ENCODE measurements at regions not wholly inside any gene's neighbourhood (a gene's known extent, or its start where the extent isn't known, plus 50 kb on each side); places are given as distances from the start of the nearest gene placed in this dataset.

DNA sequence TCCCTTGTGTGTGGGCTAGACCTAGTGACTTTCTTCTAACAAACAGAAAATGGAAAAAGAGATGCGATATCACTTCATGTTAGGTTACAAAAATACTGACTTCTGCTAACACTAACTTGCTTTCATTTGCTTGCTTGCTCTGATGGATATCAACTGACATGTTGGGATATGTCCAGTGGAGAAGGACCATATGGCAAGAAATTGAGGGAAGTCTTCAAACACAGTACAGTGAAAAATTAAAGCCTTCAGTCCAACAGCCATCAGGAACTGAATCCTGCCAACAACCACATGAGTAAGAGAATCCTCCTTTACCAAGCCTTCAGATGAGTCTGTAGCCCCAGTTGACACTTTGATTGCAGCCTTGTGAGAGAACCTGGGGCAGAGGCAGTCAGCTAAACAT lies 143.9 kb downstream of the MAIP1 start:
- no peak for DNase-seq (ENCODE audit: low spot score)
- TF ChIP-seq, protein P1, sequence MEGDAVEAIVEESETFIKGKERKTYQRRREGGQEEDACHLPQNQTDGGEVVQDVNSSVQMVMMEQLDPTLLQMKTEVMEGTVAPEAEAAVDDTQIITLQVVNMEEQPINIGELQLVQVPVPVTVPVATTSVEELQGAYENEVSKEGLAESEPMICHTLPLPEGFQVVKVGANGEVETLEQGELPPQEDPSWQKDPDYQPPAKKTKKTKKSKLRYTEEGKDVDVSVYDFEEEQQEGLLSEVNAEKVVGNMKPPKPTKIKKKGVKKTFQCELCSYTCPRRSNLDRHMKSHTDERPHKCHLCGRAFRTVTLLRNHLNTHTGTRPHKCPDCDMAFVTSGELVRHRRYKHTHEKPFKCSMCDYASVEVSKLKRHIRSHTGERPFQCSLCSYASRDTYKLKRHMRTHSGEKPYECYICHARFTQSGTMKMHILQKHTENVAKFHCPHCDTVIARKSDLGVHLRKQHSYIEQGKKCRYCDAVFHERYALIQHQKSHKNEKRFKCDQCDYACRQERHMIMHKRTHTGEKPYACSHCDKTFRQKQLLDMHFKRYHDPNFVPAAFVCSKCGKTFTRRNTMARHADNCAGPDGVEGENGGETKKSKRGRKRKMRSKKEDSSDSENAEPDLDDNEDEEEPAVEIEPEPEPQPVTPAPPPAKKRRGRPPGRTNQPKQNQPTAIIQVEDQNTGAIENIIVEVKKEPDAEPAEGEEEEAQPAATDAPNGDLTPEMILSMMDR (IDR thresholded peaks at IDR 0.05): no peak
- Histone ChIP-seq H3K27ac (no peak overlapping the region), H3K4me3 (no peak overlapping the region)

GRCh38 chr2:200100027-200100426 lies 144.6 kb downstream of the MAIP1 start:
- TF ChIP-seq, protein P1 (IDR thresholded peaks at IDR 0.05): no peak
- Histone ChIP-seq H3K27ac (no peak overlapping the region), H3K4me3 (no peak overlapping the region)
- DNase-seq (ENCODE audit: low spot score): no peak

GRCh38 chr2:200101922-200102321 lies 146.5 kb downstream of the MAIP1 start:
- TF ChIP-seq, protein P1 (IDR thresholded peaks at IDR 0.05): no peak
- no peak for DNase-seq (ENCODE audit: low spot score)
- Histone ChIP-seq H3K4me3 (no peak overlapping the region), H3K27ac (no peak overlapping the region)

DNA sequence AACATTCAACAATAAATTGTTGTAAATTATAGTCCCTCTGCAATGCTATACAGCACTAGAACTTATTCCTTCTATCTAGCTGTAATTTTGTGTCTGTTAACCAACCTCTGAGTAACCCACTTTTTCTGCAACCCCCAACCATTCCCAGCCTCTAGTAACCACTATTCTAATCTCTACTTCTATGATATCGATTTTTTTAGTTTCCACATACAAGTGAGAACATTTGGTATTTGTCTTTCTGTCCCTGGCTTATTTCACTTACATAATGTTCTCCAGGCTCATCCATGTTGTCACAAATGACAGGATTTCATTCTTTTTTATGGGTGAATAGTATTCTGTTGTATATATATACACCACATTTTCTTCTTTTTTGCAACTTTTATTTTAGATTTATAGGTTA lies 147.6 kb downstream of the MAIP1 start:
- H3K27ac ChIP-seq: no peak overlapping the region
- no peak overlapping the region for H3K4me3 ChIP-seq
- no peak for DNase-seq (ENCODE audit: low spot score)
- TF ChIP-seq, protein P1 (IDR thresholded peaks at IDR 0.05): no peak

DNA sequence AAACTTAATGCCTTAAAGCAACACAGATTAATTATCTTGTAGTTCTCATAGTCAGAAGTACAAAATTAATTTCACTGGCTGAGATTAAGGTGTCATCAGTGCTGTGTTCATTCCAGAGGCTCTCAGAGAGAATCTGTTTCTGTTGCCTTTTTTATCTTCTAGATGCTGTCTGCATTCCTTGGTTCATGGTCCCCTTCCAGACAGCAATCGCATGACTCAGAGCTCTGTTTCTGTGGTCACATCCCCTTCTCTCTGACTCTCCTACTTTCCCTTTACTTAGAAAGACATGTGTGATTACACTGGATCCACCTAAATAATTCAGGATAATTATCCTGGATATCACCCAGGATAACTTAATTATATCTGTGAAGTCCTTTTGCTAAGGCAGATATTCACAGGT lies 148.6 kb downstream of the MAIP1 start:
- TF ChIP-seq, protein P1 (IDR thresholded peaks at IDR 0.05): no peak
- Histone ChIP-seq H3K4me3 (no peak overlapping the region), H3K27ac (no peak overlapping the region)
- DNase-seq (ENCODE audit: low spot score): no peak

DNA sequence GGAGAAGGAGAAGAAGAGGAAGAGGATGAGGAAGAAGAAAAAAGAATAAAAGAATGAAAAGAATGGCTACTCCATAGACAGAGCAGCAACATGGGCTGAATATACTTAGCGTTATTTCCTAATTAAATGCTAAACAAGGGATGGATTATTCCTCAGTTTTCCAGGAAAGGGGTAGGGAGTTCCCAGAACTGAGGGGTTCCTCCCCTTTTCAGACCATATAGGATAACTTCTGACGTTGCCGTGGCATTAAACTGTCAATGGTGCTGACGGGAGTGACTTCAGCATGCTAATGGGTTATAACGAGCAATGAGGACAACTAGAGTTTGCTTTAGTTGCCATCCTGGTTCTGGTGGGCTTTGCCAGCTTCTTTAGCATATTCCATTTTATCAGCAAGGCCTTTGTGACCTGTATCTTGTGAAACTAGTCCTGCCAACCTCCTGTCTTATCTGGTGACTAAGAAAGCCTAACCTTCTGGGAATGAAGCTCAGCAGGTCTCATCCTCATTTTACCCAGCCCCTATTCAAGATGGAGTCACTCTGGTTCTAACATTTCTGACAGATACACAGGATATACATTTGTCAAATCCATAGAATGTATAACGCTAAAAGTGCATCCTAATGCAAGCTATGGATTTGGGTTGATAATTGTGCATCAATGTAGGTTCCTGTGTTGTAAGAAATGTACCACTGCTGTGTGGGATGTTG lies 152.3 kb downstream of the MAIP1 start:
- no peak for DNase-seq (ENCODE audit: low spot score)
- TF ChIP-seq, protein P1 (IDR thresholded peaks at IDR 0.05): no peak
- Histone ChIP-seq H3K4me3 (no peak overlapping the region), H3K27ac (no peak overlapping the region)

DNA sequence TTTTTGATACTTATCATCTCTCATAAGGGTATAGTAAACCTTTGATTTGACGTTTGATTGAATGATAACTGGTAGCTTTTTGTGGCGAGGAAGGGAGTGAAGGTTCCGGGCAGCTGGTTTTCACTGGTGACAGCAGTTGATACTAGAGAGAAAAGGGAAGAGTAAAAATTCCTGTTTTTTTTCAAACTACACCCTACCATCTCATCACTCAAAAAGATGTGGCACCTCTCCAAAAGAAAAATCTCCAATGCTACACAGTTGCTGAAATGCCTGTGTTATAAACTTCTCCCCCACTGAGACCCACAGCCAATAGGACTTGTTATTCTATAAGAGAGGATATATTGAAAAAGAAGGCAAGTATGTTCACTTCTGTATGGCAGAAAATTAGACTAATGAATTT lies 154.0 kb downstream of the MAIP1 start:
- H3K27ac ChIP-seq: no peak overlapping the region
- TF ChIP-seq, protein P1 (IDR thresholded peaks at IDR 0.05): no peak

More for the DNA sequence above, 154.0 kb downstream of the MAIP1 start:
- no peak overlapping the region for H3K4me3 ChIP-seq
- no peak for DNase-seq (ENCODE audit: low spot score)
